ENCODE measurements at regions not wholly inside any gene's neighbourhood (a gene's known extent, or its start where the extent isn't known, plus 50 kb on each side); places are given as distances from the start of the nearest gene placed in this dataset.

- Histone ChIP-seq H3K4me2 (ENCODE audit: low read length) (no peak overlapping the region), H3K4me1 (ENCODE audit: insufficient read depth, low read length, poor library complexity, severe bottlenecking) (no peaks in the 10 kb centered on the region), H3K36me3 (ENCODE audit: insufficient read depth, low read length) (no peaks in the 10 kb centered on the region), H3K27ac (ENCODE audit: low read depth, low read length, poor library complexity, severe bottlenecking) (no peak overlapping the region), H4K20me1 (ENCODE audit: insufficient read depth, low read length) (no peaks in the 10 kb centered on the region), H2AFZ (ENCODE audit: low read length) (no peak overlapping the region), H3K79me2 (ENCODE audit: insufficient read depth, low read depth, low read length) (no peaks in the 10 kb centered on the region), H3K4me3 (ENCODE audit: low read depth, low read length, poor library complexity, severe bottlenecking) (no peak overlapping the region), H3K9me2 (ENCODE audit: insufficient read depth, low read length) (no peaks in the 10 kb centered on the region), H3K9me3 (ENCODE audit: low read length) (no peaks in the 10 kb centered on the region)
- TF ChIP-seq, protein P1, sequence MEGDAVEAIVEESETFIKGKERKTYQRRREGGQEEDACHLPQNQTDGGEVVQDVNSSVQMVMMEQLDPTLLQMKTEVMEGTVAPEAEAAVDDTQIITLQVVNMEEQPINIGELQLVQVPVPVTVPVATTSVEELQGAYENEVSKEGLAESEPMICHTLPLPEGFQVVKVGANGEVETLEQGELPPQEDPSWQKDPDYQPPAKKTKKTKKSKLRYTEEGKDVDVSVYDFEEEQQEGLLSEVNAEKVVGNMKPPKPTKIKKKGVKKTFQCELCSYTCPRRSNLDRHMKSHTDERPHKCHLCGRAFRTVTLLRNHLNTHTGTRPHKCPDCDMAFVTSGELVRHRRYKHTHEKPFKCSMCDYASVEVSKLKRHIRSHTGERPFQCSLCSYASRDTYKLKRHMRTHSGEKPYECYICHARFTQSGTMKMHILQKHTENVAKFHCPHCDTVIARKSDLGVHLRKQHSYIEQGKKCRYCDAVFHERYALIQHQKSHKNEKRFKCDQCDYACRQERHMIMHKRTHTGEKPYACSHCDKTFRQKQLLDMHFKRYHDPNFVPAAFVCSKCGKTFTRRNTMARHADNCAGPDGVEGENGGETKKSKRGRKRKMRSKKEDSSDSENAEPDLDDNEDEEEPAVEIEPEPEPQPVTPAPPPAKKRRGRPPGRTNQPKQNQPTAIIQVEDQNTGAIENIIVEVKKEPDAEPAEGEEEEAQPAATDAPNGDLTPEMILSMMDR (conservative IDR thresholded peaks at IDR 0.05; ENCODE audit: low read length), result no peak
- no peak for TF ChIP-seq EZH2phosphoT487 (IDR thresholded peaks at IDR 0.05; ENCODE audit: borderline replicate concordance, low read depth, low read length)
- intact Hi-C loops (cut with micrococcal nuclease; ENCODE audit: unreplicated experiment), result no loop called here
- no TSS peak for BruUV-seq (replicated peaks)
- ChIA-PET CTCF (ENCODE audit: unreplicated experiment) (no interaction called here), POLR2A (no interaction called here)
- DNase-seq (ENCODE audit: low spot score), result no peak
Observed at GRCh38 chr4:22313976-22314375, 201.9 kb downstream of the ADGRA3 start.

GRCh38 chr4:22312113-22312512, 203.8 kb downstream of the ADGRA3 start:
- no peak for DNase-seq (ENCODE audit: low spot score)
- Histone ChIP-seq H3K9me3 (ENCODE audit: low read length) (no peaks in the 10 kb centered on the region), H2AFZ (ENCODE audit: low read length) (no peak overlapping the region), H3K79me2 (ENCODE audit: insufficient read depth, low read depth, low read length) (no peaks in the 10 kb centered on the region), H3K4me2 (ENCODE audit: low read length) (no peak overlapping the region), H3K4me3 (ENCODE audit: low read depth, low read length, poor library complexity, severe bottlenecking) (no peak overlapping the region), H3K36me3 (ENCODE audit: insufficient read depth, low read length) (no peaks in the 10 kb centered on the region), H3K4me1 (ENCODE audit: insufficient read depth, low read length, poor library complexity, severe bottlenecking) (no peaks in the 10 kb centered on the region), H3K27ac (ENCODE audit: low read depth, low read length, poor library complexity, severe bottlenecking) (no peak overlapping the region), H3K9me2 (ENCODE audit: insufficient read depth, low read length) (no peaks in the 10 kb centered on the region), H4K20me1 (ENCODE audit: insufficient read depth, low read length) (no peaks in the 10 kb centered on the region)
- TF ChIP-seq, protein P1 (conservative IDR thresholded peaks at IDR 0.05; ENCODE audit: low read length), result no peak
- TF ChIP-seq EZH2phosphoT487 (IDR thresholded peaks at IDR 0.05; ENCODE audit: borderline replicate concordance, low read depth, low read length), result no peak
- intact Hi-C loops (cut with micrococcal nuclease; ENCODE audit: unreplicated experiment), result no loop called here
- CTCF ChIA-PET (ENCODE audit: unreplicated experiment), result no interaction called here
- POLR2A ChIA-PET, result no interaction called here
- no TSS peak for BruUV-seq (replicated peaks)

DNA sequence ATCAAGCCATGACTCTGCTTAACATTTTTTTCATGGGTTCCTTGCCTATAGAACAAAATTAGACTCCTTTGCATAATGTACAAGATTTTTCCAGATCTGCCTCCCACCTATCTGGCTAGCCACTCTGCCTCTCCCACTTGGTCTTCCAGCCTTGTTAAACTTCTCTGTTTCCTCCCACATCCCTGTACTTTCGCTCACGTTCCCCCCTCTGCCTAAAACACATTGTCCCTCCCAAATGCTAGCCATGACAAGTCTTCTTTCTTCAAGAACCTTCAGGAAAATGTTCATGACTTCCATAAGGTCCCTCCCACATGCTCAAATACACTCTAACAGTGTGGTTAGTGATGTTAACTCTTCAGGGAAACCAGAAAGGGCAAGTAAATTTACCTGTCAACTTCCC, 214.6 kb downstream of the ADGRA3 start:
- H3K9me3 ChIP-seq (ENCODE audit: low read length), result no peaks in the 10 kb centered on the region
- no peaks in the 10 kb centered on the region for H3K79me2 ChIP-seq (ENCODE audit: insufficient read depth, low read depth, low read length)
- CTCF ChIA-PET (ENCODE audit: unreplicated experiment), result no interaction called here
- no peaks in the 10 kb centered on the region for H3K4me1 ChIP-seq (ENCODE audit: insufficient read depth, low read length, poor library complexity, severe bottlenecking)
- no peak overlapping the region for H3K4me2 ChIP-seq (ENCODE audit: low read length)
- H3K27ac ChIP-seq (ENCODE audit: low read depth, low read length, poor library complexity, severe bottlenecking), result no peak overlapping the region
- no TSS peak for BruUV-seq (replicated peaks)
- no peaks in the 10 kb centered on the region for H3K9me2 ChIP-seq (ENCODE audit: insufficient read depth, low read length)
- intact Hi-C loops (cut with micrococcal nuclease; ENCODE audit: unreplicated experiment), result no loop called here
- no peak for DNase-seq (ENCODE audit: low spot score)
- no peak overlapping the region for H2AFZ ChIP-seq (ENCODE audit: low read length)
- H4K20me1 ChIP-seq (ENCODE audit: insufficient read depth, low read length), result no peaks in the 10 kb centered on the region
- POLR2A ChIA-PET, result no interaction called here
- TF ChIP-seq EZH2phosphoT487 (IDR thresholded peaks at IDR 0.05; ENCODE audit: borderline replicate concordance, low read depth, low read length), result no peak
- TF ChIP-seq, protein P1 (conservative IDR thresholded peaks at IDR 0.05; ENCODE audit: low read length), result no peak
- no peak overlapping the region for H3K4me3 ChIP-seq (ENCODE audit: low read depth, low read length, poor library complexity, severe bottlenecking)
- H3K36me3 ChIP-seq (ENCODE audit: insufficient read depth, low read length), result no peaks in the 10 kb centered on the region
